ENCODE measurements at regions not wholly inside any gene's neighbourhood (a gene's known extent, or its start where the extent isn't known, plus 50 kb on each side); places are given as distances from the start of the nearest gene placed in this dataset.

DNA sequence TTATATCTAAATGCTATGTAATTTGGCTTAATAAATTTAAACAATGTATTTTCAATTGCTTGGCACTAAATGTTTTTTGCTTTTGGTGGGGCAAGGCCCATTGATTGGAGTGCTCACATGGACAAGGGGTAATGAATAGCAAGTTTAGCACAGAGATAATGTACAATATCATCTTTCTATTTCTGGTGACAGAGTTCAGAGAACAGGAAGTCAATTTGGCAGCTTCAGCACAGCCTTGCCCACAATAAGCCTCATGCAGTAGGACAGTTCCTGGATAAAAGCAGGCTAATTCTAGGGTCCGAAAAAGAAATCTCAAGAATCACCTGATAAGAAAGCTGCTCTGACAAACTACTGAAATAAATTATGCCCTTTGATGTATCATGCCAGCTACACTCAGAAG, 443.9 kb upstream of the FSHR start:
- intact Hi-C loops (cut with DNase I; ENCODE audit: low total_unique reads), result no loop called here
- DNase-seq (ENCODE audit: low spot score in 2 of 2), result no peak
- no peaks in the 10 kb centered on the region for H3K27me3 ChIP-seq
- no peak for TF ChIP-seq POLR2AphosphoS5 (IDR thresholded peaks at IDR 0.05)
- TF ChIP-seq POLR2A (IDR thresholded peaks at IDR 0.05), result no peak
- TF ChIP-seq, protein P1, sequence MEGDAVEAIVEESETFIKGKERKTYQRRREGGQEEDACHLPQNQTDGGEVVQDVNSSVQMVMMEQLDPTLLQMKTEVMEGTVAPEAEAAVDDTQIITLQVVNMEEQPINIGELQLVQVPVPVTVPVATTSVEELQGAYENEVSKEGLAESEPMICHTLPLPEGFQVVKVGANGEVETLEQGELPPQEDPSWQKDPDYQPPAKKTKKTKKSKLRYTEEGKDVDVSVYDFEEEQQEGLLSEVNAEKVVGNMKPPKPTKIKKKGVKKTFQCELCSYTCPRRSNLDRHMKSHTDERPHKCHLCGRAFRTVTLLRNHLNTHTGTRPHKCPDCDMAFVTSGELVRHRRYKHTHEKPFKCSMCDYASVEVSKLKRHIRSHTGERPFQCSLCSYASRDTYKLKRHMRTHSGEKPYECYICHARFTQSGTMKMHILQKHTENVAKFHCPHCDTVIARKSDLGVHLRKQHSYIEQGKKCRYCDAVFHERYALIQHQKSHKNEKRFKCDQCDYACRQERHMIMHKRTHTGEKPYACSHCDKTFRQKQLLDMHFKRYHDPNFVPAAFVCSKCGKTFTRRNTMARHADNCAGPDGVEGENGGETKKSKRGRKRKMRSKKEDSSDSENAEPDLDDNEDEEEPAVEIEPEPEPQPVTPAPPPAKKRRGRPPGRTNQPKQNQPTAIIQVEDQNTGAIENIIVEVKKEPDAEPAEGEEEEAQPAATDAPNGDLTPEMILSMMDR (IDR thresholded peaks at IDR 0.05), result no peak
- no peaks in the 10 kb centered on the region for H3K4me1 ChIP-seq
- no peak overlapping the region for H3K4me3 ChIP-seq
- H3K27ac ChIP-seq, result no peak overlapping the region
- peaks cover 10 to 11% of the 10 kb centered on the region in 2 donors for H3K9me3 ChIP-seq
- no peaks in the 10 kb centered on the region for H3K36me3 ChIP-seq

DNA sequence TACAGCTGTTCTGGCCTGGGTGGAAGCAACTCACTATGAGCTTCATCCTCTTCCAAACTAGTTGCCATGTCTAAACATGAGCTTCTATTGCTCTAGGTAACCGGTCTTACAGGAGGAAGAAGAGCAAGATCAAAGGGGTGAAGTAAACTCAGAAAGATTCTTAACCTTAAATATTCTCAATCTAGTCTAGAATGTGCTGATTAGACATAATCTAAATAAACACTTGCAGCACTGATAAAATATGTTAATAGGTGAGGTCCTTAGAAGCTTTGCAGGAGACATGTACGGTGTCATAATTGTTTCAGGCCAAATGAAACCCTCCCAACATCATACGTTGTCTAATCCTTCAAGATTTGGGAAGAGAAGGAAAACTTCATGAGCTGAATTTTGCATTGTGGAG, 431.6 kb upstream of the FSHR start:
- Histone ChIP-seq H3K27me3 (no peaks in the 10 kb centered on the region), H3K27ac (no peak overlapping the region), H3K4me3 (no peak overlapping the region), H3K36me3 (no peaks in the 10 kb centered on the region), H3K9me3 (no peaks in the 10 kb centered on the region), H3K4me1 (no peaks in the 10 kb centered on the region)
- intact Hi-C loops (cut with DNase I; ENCODE audit: low total_unique reads), result no loop called here
- TF ChIP-seq POLR2A (IDR thresholded peaks at IDR 0.05) (no peak), POLR2AphosphoS5 (IDR thresholded peaks at IDR 0.05) (no peak)
- TF ChIP-seq, protein P1 (IDR thresholded peaks at IDR 0.05), result no peak
- no peak for DNase-seq (ENCODE audit: low spot score in 2 of 2)

GRCh38 chr2:49582946-49583345, 428.6 kb upstream of the FSHR start:
- Histone ChIP-seq H3K4me1 (no peaks in the 10 kb centered on the region), H3K27ac (no peak overlapping the region), H3K27me3 (no peaks in the 10 kb centered on the region), H3K36me3 (no peaks in the 10 kb centered on the region), H3K9me3 (no peaks in the 10 kb centered on the region), H3K4me3 (no peak overlapping the region)
- DNase-seq (ENCODE audit: low spot score in 2 of 2), result no peak
- TF ChIP-seq POLR2AphosphoS5 (IDR thresholded peaks at IDR 0.05), result no peak
- TF ChIP-seq, protein P1 (IDR thresholded peaks at IDR 0.05), result no peak
- TF ChIP-seq POLR2A (IDR thresholded peaks at IDR 0.05), result no peak
- intact Hi-C loops (cut with DNase I; ENCODE audit: low total_unique reads), result no loop called here

GRCh38 chr2:49577041-49577440, 422.7 kb upstream of the FSHR start:
- Histone ChIP-seq H3K36me3 (no peaks in the 10 kb centered on the region), H3K9me3 (no peaks in the 10 kb centered on the region), H3K27me3 (no peaks in the 10 kb centered on the region), H3K27ac (no peak overlapping the region), H3K4me1 (no peaks in the 10 kb centered on the region), H3K4me3 (no peak overlapping the region)
- no peak for DNase-seq (ENCODE audit: low spot score in 2 of 2)
- intact Hi-C loops (cut with DNase I; ENCODE audit: low total_unique reads), result no loop called here
- TF ChIP-seq POLR2AphosphoS5 (IDR thresholded peaks at IDR 0.05) (no peak), POLR2A (IDR thresholded peaks at IDR 0.05) (no peak)
- TF ChIP-seq, protein P1 (IDR thresholded peaks at IDR 0.05), result no peak

DNA sequence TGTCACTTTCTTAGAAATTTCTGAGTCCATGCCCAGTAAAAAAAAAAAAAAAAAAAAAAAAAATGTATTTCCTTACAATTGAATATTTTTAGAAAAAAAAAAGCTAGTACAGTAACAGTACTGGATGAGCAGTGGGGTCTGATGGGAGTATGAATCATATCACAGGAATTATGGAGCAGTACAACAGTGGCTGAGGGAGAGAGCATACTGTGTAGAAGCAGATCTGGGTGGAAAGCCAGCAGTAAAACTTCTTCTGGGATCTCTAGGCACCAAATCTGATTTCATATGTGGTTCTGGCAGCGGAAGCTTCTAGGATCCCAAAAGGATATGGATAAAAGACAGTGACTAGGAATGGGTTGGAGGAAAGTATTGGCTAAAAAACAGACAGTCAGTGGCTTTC, 414.9 kb upstream of the FSHR start:
- intact Hi-C loops (cut with DNase I; ENCODE audit: low total_unique reads), result no loop called here
- Histone ChIP-seq H3K4me1 (no peaks in the 10 kb centered on the region), H3K27me3 (no peaks in the 10 kb centered on the region), H3K4me3 (no peak overlapping the region), H3K9me3 (no peaks in the 10 kb centered on the region), H3K36me3 (no peaks in the 10 kb centered on the region), H3K27ac (no peak overlapping the region)
- TF ChIP-seq POLR2A (IDR thresholded peaks at IDR 0.05), result no peak
- TF ChIP-seq POLR2AphosphoS5 (IDR thresholded peaks at IDR 0.05), result no peak
- TF ChIP-seq, protein P1 (IDR thresholded peaks at IDR 0.05), result no peak
- no peak for DNase-seq (ENCODE audit: low spot score in 2 of 2)
